GM18498 (cell line): ENCODE measurements at regions not wholly inside any gene's neighbourhood (a gene's known extent, or its start where the extent isn't known, plus 50 kb on each side); places are given as distances from the start of the nearest gene placed in this dataset.

Experiments used
- ATAC-seq: cut with Tn5 transposase; IDR thresholded peaks from one replicate; pipeline ENCODE4 v1.9.1; 2021; ENCODE audit warnings: mild to moderate bottlenecking, moderate library complexity; ENCODE audit not compliant: unreplicated experiment

- no peak for ATAC-seq
These were observed 130.6 kb upstream of the NPVF start for GRCh38 chr7:25358926-25359325.

DNA sequence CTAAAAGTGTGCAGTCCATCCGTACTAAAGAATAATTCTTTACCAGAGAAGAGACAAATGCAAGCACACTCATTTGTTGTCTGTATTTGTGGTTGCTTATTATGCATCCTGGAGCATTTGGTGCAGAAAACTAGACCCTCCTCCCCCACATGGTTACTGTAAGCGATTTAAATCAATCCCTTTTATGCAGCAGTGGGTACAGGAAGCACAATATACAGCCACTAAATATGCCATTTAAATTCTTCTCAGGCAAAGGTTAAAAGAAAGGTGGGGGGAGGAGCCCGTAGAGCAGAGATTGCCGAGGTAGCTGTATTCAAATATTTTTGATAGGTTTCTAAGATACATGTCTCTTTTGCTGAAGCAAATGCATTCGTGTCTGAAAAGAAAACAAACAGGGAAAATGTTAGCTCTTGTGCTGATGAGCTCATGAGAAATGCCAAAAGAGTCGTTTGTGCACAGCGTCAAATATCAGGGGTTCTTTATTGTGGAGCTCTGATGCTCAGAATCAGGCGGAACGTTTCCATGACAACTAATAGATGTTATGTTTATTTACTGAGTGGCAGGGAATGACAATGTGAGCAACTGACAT, 131.3 kb upstream of the NPVF start:
- ATAC-seq = no peak

- no peak for ATAC-seq
These were observed 132.2 kb upstream of the NPVF start for GRCh38 chr7:25360451-25360850.

DNA sequence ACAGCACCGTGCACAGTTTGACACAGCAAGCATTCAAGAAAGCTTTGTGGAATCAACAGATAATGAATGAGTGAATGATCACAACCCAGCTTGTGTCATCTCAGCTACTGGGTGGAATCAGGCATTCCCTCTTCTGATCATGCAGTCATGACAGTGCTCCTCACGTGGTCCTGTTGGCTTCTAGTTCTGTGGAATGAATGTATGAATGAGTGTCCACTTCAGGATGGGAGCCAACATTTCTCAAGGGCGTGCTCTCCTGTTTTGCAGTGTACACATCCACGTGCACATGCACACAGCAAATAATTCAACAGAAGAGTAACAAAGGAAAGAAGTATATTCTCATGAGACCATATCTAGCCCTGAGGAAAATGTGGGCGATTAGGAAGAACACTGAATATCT, 133.1 kb upstream of the NPVF start:
- no peak for ATAC-seq

DNA sequence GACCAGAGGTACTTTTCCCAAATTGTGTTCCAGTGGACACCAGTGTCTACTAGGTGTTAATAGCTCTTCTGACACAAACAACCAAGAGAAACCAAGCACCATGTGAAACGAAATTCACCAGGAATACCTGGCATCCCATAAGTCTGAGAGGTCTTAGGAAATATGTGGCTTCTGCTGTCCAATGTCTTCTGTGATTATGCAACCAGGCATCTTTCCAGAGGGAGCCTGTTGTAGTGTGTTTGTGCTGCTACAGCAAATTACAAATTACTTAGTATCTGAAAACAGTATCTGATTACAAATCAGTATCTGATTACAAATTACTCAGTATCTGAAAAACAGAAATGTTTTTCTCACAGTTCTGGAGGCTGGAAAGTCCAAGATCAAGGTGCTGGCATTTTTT, 133.6 kb upstream of the NPVF start:
- no peak for ATAC-seq

- no peak for ATAC-seq
These were observed 140.4 kb upstream of the NPVF start for GRCh38 chr7:25368599-25369201.

GRCh38 chr7:25369786-25370185, 141.5 kb upstream of the NPVF start:
- no peak for ATAC-seq

- ATAC-seq = no peak
These were observed 143.7 kb upstream of the NPVF start for GRCh38 chr7:25371972-25372371.

GRCh38 chr7:25375805-25376600, 147.7 kb upstream of the NPVF start:
- no peak for ATAC-seq

GRCh38 chr7:25379351-25380300, 151.3 kb upstream of the NPVF start:
- ATAC-seq = no peak

DNA sequence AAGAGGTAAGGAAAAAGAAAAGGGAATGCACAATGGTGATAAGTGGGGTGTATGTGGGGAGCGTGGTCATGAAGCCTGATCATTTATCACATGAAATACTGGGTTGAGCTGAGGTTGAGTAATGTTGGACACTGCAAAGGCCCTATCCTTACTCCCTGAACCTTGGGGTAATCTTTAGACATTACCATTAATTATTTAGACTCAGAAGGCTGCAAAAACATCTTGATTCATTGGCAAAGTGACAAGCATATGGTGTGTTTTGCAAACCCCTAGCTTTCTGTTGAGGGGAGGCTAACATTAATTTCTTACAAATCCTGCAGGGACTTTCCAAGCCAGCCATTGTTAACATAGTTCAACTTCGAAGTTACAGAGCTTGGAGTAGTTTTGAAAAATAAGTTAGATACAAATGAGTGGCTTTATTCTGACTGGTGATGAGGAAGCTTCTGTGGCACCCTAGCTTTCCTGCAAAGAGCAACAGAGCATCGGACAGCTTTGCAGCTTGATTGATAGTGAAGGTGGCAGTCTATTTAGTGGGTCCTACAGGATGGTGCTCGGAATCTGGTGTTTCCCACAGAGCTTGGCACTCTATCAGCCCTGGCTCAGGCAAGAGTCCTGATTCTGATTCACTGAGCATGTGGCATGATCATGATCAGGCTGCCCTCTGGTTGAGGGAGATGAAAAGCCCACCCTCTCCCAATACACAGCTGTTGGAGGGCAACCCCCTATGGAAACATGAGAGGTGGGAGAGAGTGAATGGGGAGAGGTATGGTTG, 153.7 kb upstream of the NPVF start:
- no peak for ATAC-seq

DNA sequence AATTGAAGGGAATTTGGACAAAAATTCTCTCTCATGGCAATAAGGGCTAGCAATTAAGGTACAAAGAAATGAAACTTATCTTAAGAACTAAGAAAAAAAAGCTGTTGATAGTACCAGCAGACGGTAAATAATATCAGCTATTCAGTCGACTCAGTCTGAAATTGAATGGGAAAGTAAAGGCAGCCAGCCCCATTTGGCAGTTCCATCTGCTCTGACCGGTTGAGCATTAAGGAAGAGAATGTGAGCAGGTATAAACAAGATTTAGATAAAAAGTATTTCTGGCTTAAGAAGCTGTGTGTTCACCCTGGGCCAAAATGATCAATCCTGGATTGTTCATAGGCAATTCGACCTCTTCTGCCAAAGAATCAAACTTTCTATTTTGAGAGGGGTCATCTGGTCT, 154.6 kb upstream of the NPVF start:
- no peak for ATAC-seq

DNA sequence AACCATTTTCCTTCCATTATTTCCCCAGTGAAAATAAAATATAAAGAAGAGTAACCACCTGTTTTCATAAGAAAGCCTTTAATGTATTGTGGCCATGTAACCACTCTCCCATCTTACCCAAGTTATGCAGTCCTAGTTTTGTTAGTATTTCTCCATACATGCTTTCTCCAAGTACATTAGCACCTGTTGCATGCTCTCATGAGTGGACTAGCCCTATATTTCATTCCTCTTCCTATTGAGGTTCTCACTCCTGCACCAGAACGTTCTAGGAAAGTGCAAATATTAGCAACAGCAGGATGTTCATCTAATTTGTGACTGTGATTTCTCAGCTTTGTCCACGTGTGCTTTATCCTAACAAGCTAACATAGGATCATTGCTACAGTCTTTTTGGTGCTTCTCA, 155.1 kb upstream of the NPVF start:
- no peak for ATAC-seq

DNA sequence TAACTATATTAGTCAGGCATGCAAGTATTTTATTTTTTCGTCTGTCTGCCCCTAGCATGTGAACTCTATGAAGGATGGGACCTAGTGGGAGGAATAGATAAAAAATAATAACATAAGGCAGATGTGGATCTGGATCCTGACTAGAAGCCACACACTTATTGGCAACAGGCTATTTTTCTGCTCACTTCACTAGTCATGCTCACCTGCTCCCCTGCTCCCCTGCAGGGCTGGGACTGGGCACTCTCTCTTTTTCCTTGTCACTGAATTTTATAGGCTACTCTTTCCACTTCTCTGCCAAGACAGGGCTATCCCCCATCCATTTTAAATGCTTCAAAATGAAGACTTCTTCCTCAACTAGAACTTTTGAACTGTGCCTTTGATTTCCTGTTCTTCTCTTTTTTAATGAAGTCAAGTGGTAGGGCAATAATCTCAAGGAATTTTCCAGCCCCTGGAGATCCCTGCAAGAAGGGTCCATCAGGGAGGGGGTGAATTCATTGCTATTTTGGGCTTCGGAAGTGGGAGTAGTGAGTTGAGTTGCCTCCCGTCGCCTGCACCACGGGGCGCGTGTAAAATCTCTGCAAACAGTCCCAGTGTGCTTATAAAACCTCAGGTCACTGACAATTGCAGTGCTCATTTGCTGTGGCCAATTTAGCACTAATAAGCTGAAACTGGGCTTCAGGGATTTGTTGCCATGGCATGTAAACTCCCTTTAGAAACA, 156.7 kb upstream of the NPVF start:
- no peak for ATAC-seq

DNA sequence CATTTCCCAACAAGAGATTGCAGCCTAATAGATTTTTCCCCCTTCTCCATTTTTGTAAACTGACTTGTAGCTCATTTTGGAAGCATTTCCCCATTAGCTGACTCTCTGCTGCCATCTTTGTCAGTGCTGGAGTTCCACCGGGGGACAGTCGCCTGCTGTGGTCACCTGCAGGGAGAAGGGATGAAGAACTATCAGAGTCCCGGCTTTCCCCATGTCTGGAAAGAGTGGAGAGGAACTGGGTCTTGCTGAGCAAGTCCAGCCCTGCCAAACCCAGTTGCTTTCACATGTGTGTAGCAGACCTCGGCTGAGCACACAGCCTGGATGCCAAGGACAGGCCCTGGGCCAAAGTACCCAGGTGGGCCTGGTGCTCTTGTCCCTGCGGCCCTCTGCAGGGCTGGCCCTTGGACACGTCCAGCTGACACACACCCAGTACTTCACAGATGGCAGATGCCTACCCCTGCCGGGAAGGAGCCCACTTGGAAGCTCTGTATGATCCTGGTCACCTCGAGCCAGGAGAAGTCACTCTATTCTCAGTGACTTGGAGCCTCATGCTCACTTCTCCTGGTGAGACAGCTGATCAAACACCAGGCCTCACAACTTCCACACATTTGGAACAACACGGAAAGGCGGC, 157.3 kb upstream of the NPVF start:
- ATAC-seq = no peak

DNA sequence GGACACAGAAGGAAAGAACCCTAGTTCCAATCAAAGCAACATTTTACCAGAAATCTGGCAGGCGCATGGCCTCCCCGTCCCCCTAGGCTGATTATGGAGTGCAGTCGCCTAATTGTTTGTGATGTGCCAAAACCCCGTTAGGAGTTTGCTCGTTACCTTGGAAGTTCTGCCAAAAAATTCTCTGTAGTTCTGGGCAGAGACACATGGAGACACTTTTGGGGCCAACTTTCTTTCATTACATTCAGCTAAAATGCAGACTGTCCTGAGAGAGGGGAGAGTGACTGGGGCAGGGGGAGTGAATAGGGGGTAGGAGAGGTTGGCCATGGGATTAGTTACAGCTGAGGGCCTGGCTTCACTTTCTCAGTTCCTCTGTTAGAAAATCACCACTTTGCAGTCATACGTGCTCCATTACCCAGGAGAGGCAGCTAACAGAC, 158.0 kb upstream of the NPVF start:
- no peak for ATAC-seq

DNA sequence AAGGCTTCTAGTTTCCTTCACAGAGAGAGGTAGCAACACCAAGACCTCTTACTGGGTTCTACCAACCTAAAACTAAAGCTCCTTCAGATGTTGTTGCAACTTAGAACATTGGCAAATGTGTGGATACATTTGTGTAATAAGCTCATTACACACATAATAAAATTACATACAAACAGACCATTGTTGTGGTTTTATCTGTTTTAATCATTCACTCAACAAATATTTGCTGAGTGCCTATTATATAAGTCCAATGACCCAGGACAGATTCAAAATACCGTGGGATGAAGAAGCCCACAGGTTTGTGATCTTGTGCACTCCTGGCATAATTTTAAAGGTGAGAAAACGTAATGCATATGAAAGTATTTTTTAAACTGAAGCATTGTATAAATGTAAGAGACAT, 160.4 kb upstream of the NPVF start:
- ATAC-seq = no peak

GRCh38 chr7:25389489-25390106, 161.3 kb upstream of the NPVF start:
- no peak for ATAC-seq

GRCh38 chr7:25391295-25391861, 163.1 kb upstream of the NPVF start:
- ATAC-seq = no peak
